Fibroblast of skin of back (primary cell): ENCODE measurements at regions not wholly inside any gene's neighbourhood (a gene's known extent, or its start where the extent isn't known, plus 50 kb on each side); places are given as distances from the start of the nearest gene placed in this dataset.

Source experiments
- DNase-seq: peaks from one replicate; pipeline ENCODE4 v3.0.0-alpha.2; 2013

- DNase-seq, result no peak
Observed at GRCh38 chr14:25140411-25140810, 90.5 kb upstream of the STXBP6 start.

GRCh38 chr14:25136811-25137210 is 86.9 kb upstream of the STXBP6 start:
- no peak for DNase-seq

- no peak for DNase-seq
Observed at GRCh38 chr14:25134184-25134583, 84.2 kb upstream of the STXBP6 start.

- peak; percentile 59 for DNase-seq
Observed at GRCh38 chr14:25132732-25133422, 82.9 kb upstream of the STXBP6 start.

GRCh38 chr14:25132094-25132493 is 82.1 kb upstream of the STXBP6 start:
- no peak for DNase-seq

- DNase-seq, result no peak
Observed at GRCh38 chr14:25122843-25123242, 72.9 kb upstream of the STXBP6 start.

GRCh38 chr14:25122211-25122610 is 72.3 kb upstream of the STXBP6 start:
- DNase-seq, result no peak

GRCh38 chr14:25121337-25122129 is 71.6 kb upstream of the STXBP6 start:
- DNase-seq, result peak; percentile 91

GRCh38 chr14:25120261-25120660 is 70.3 kb upstream of the STXBP6 start:
- DNase-seq, result no peak

- no peak for DNase-seq
Observed at GRCh38 chr14:25118671-25119070, 68.7 kb upstream of the STXBP6 start.

- no peak for DNase-seq
Observed at GRCh38 chr14:25117342-25117741, 67.4 kb upstream of the STXBP6 start.

- DNase-seq, result peak; percentile 45
Observed at GRCh38 chr14:25116607-25117006, 66.7 kb upstream of the STXBP6 start.

- no peak for DNase-seq
Observed at GRCh38 chr14:25113394-25113793, 63.4 kb upstream of the STXBP6 start.

- DNase-seq, result peak; percentile 98
Observed at GRCh38 chr14:25111061-25111601, 61.2 kb upstream of the STXBP6 start.

- peak; percentile 56 for DNase-seq
Observed at GRCh38 chr14:25110106-25110505, 60.2 kb upstream of the STXBP6 start.

- DNase-seq, result peak; percentile 52
Observed at GRCh38 chr14:25108959-25109358, 59.0 kb upstream of the STXBP6 start.

GRCh38 chr14:25108291-25108690 is 58.3 kb upstream of the STXBP6 start:
- no peak for DNase-seq

- DNase-seq, result no peak
Observed at GRCh38 chr14:25103820-25104219, 53.9 kb upstream of the STXBP6 start.

- DNase-seq, result no peak
Observed at GRCh38 chr14:25103271-25103670, 53.3 kb upstream of the STXBP6 start.

- DNase-seq, result no peak
Observed at GRCh38 chr14:25102788-25103187, 52.8 kb upstream of the STXBP6 start.

GRCh38 chr14:25101276-25101675 is 51.3 kb upstream of the STXBP6 start:
- DNase-seq, result no peak
